ENCODE measurements at regions not wholly inside any gene's neighbourhood (a gene's known extent, or its start where the extent isn't known, plus 50 kb on each side); places are given as distances from the start of the nearest gene placed in this dataset.

- H3K79me2 ChIP-seq (ENCODE audit: insufficient read depth, low read length) = no peaks in the 10 kb centered on the region
- H3K9ac ChIP-seq (ENCODE audit: low read length) = no peak overlapping the region
- H3K27me3 ChIP-seq (ENCODE audit: low read length) = no peaks in the 10 kb centered on the region
- H3K9me2 ChIP-seq (replicated peaks; ENCODE audit: insufficient read depth, low read length) = no peaks in the 10 kb centered on the region
- no peak overlapping the region for H3K4me2 ChIP-seq (ENCODE audit: low read depth, low read length, poor library complexity, severe bottlenecking)
- no peaks in the 10 kb centered on the region for H3K36me3 ChIP-seq (ENCODE audit: low read length)
- no peak overlapping the region for H3K27ac ChIP-seq (ENCODE audit: low read depth, low read length)
- no peak overlapping the region for H3K4me3 ChIP-seq (ENCODE audit: insufficient read depth, low read length, poor library complexity, severe bottlenecking)
- no peaks in the 10 kb centered on the region for H4K20me1 ChIP-seq (ENCODE audit: low read depth, low read length)
- TF ChIP-seq CTCF (IDR thresholded peaks at IDR 0.05; ENCODE audit: insufficient read depth, low read length, poor library complexity, severe bottlenecking) (no peak), EZH2phosphoT487 (conservative IDR thresholded peaks at IDR 0.05; ENCODE audit: low read length) (no peak)
- no peaks in the 10 kb centered on the region for H3K9me3 ChIP-seq (ENCODE audit: insufficient read depth, low read length)
- H2AFZ ChIP-seq (ENCODE audit: low read depth, low read length, severe bottlenecking) = no peak overlapping the region
- H3F3A ChIP-seq (ENCODE audit: insufficient read depth) = no peaks in the 10 kb centered on the region
These were observed 91.5 kb upstream of the GOLIM4 start for GRCh38 chr3:168187233-168187632.

- Histone ChIP-seq H3F3A (ENCODE audit: insufficient read depth) (no peaks in the 10 kb centered on the region), H3K36me3 (ENCODE audit: low read length) (no peaks in the 10 kb centered on the region), H3K9me3 (ENCODE audit: insufficient read depth, low read length) (no peaks in the 10 kb centered on the region), H3K4me2 (ENCODE audit: low read depth, low read length, poor library complexity, severe bottlenecking) (no peak overlapping the region), H3K27me3 (ENCODE audit: low read length) (no peaks in the 10 kb centered on the region), H4K20me1 (ENCODE audit: low read depth, low read length) (no peaks in the 10 kb centered on the region), H3K9ac (ENCODE audit: low read length) (no peak overlapping the region), H2AFZ (ENCODE audit: low read depth, low read length, severe bottlenecking) (no peak overlapping the region), H3K27ac (ENCODE audit: low read depth, low read length) (no peak overlapping the region), H3K79me2 (ENCODE audit: insufficient read depth, low read length) (no peaks in the 10 kb centered on the region), H3K9me2 (replicated peaks; ENCODE audit: insufficient read depth, low read length) (no peaks in the 10 kb centered on the region), H3K4me3 (ENCODE audit: insufficient read depth, low read length, poor library complexity, severe bottlenecking) (no peak overlapping the region)
- TF ChIP-seq EZH2phosphoT487 (conservative IDR thresholded peaks at IDR 0.05; ENCODE audit: low read length) (no peak), CTCF (IDR thresholded peaks at IDR 0.05; ENCODE audit: insufficient read depth, low read length, poor library complexity, severe bottlenecking) (no peak)
These were observed 90.7 kb upstream of the GOLIM4 start for GRCh38 chr3:168186293-168186983.

- Histone ChIP-seq H3K79me2 (ENCODE audit: insufficient read depth, low read length) (no peaks in the 10 kb centered on the region), H3K9me2 (replicated peaks; ENCODE audit: insufficient read depth, low read length) (no peaks in the 10 kb centered on the region), H3K9ac (ENCODE audit: low read length) (no peak overlapping the region), H3K9me3 (ENCODE audit: insufficient read depth, low read length) (no peaks in the 10 kb centered on the region), H3K36me3 (ENCODE audit: low read length) (no peaks in the 10 kb centered on the region), H3K4me3 (ENCODE audit: insufficient read depth, low read length, poor library complexity, severe bottlenecking) (no peak overlapping the region), H3K27me3 (ENCODE audit: low read length) (no peaks in the 10 kb centered on the region), H2AFZ (ENCODE audit: low read depth, low read length, severe bottlenecking) (no peak overlapping the region), H4K20me1 (ENCODE audit: low read depth, low read length) (no peaks in the 10 kb centered on the region), H3F3A (ENCODE audit: insufficient read depth) (no peaks in the 10 kb centered on the region), H3K27ac (ENCODE audit: low read depth, low read length) (no peak overlapping the region), H3K4me2 (ENCODE audit: low read depth, low read length, poor library complexity, severe bottlenecking) (no peak overlapping the region)
- no peak for TF ChIP-seq CTCF (IDR thresholded peaks at IDR 0.05; ENCODE audit: insufficient read depth, low read length, poor library complexity, severe bottlenecking)
- TF ChIP-seq EZH2phosphoT487 (conservative IDR thresholded peaks at IDR 0.05; ENCODE audit: low read length) = no peak
These were observed 88.0 kb upstream of the GOLIM4 start for GRCh38 chr3:168183774-168184173.
